Prostate gland (tissue), 2 donors: ENCODE measurements at regions not wholly inside any gene's neighbourhood (a gene's known extent, or its start where the extent isn't known, plus 50 kb on each side); places are given as distances from the start of the nearest gene placed in this dataset.

ENCODE experiments used
- DNase-seq: peaks from one replicate; pipeline ENCODE4 v3.0.0-alpha.2; 2019; ENCODE audit warnings: low spot score
- H3K27ac ChIP-seq, 2 donors: fragments of 200-600 bp; sonication (generic); 2 replicates each; pipeline ENCODE4 v1.5.1; 2017 to 2019
- H3K27me3 ChIP-seq: fragments of 200-600 bp; sonication (generic); replicated peaks from 2 replicates; pipeline ENCODE4 v1.5.1; 2019; ENCODE audit not compliant: insufficient read depth
- H3K36me3 ChIP-seq, 2 donors: fragments of 200-600 bp; sonication (generic); 1 replicate in 1 of 2; 2 replicates in 1 of 2; pipeline versions ENCODE4 v1.5.1 to v1.8.1; 2017 to 2019
- H3K4me1 ChIP-seq: fragments of 200-600 bp; sonication (generic); replicated peaks from 2 replicates; pipeline ENCODE4 v1.5.1; 2019
- H3K4me3 ChIP-seq, 2 donors: fragments of 200-600 bp; sonication (generic); 2 replicates each; pipeline ENCODE4 v1.5.1; 2017 to 2019
- H3K9me3 ChIP-seq: fragments of 200-600 bp; sonication (generic); 2 replicates; pipeline ENCODE4 v1.5.1; 2017
- POLR2A ChIP-seq: fragments of 450-650 bp; IDR thresholded peaks from one replicate; pipeline ENCODE4 v1.6.1; 2016; ENCODE audit warnings: antibody characterized with exemption, mild to moderate bottlenecking
- POLR2AphosphoS5 ChIP-seq: sonication (generic); formaldehyde crosslinking; IDR thresholded peaks from one replicate; pipeline ENCODE4 v1.6.1; 2017; ENCODE audit warnings: antibody characterized with exemption
- WGBS: methylation state at CpG from one replicate; pipeline ENCODE4 v1.1.5; 2018; 5-methylcytosine and 5-hydroxymethylcytosine counted together
- intact Hi-C: fragments of 100-400 bp; cut with DNase I; formaldehyde crosslinking; loops from one replicate; pipeline ENCODE4 v1.14.2; 2022
- TF ChIP-seq, protein P1 (sequence below), 4 experiments: fragments of 200-600 bp in 2 of 4; fragments of 450-650 bp in 2 of 4; sonication (generic) in 2 of 4; IDR thresholded peaks; 1 replicate in 3 of 4; 2 replicates in 1 of 4; pipeline ENCODE4 v1.5.1; 2016 to 2019; ENCODE audit warnings: antibody characterized with exemption in 4 of 4, mild to moderate bottlenecking in 2 of 4, moderate library complexity in 2 of 4

DNA sequence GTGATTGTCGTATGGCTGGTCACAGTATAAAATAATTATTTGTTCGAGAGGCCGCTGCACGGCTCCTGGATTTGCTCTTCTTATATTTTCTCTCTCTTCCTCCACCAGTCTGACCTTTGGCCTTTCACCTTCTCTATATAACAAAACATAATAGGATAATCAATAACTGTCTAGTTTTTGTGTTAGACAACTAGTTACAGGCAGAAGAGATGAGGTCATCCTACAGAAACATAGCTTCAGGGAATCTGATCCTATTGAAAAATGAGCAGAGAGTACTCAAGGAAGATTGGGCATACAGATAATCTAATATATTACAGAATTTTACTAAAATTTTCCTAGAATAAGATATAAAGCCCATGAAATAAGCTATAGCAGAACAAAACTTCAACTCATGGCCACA lies 731.3 kb upstream of the SLC39A10 start:
- no peak for DNase-seq
- H3K36me3 ChIP-seq: no peaks in the 10 kb centered on the region
- no peak for TF ChIP-seq POLR2AphosphoS5
- TF ChIP-seq, protein P1, sequence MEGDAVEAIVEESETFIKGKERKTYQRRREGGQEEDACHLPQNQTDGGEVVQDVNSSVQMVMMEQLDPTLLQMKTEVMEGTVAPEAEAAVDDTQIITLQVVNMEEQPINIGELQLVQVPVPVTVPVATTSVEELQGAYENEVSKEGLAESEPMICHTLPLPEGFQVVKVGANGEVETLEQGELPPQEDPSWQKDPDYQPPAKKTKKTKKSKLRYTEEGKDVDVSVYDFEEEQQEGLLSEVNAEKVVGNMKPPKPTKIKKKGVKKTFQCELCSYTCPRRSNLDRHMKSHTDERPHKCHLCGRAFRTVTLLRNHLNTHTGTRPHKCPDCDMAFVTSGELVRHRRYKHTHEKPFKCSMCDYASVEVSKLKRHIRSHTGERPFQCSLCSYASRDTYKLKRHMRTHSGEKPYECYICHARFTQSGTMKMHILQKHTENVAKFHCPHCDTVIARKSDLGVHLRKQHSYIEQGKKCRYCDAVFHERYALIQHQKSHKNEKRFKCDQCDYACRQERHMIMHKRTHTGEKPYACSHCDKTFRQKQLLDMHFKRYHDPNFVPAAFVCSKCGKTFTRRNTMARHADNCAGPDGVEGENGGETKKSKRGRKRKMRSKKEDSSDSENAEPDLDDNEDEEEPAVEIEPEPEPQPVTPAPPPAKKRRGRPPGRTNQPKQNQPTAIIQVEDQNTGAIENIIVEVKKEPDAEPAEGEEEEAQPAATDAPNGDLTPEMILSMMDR (IDR thresholded peaks at IDR 0.05): no peak
- TF ChIP-seq POLR2A: no peak
- no peaks in the 10 kb centered on the region for H3K4me1 ChIP-seq
- intact Hi-C loops: no loop called here
- no peak overlapping the region for H3K4me3 ChIP-seq
- H3K9me3 ChIP-seq: no peaks in the 10 kb centered on the region
- H3K27ac ChIP-seq: no peak overlapping the region
- WGBS: 81% methylated on average over 4 of the region's 4 CpGs
- H3K27me3 ChIP-seq: no peaks in the 10 kb centered on the region

DNA sequence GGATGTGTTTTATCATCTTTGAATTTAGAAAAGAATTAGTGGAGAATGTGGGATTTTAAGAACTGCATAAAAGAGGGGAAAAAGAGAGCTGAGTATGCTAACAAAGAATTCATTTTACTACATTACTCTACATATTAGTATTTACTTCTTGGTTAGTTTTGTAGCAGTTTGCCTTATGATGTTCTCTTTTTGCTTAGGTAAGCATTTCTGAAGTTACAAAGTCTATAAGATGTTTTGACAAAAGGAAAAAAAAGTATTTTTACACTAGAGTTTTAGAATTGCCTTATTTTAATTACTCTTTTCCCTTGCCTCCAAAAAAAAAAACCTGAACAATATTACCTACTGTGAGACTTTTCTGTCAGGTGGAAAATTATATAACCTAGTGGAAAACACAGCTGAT lies 739.5 kb upstream of the SLC39A10 start:
- TF ChIP-seq POLR2A (no peak), POLR2AphosphoS5 (no peak)
- TF ChIP-seq, protein P1 (IDR thresholded peaks at IDR 0.05): no peak
- Histone ChIP-seq H3K27me3 (no peaks in the 10 kb centered on the region), H3K9me3 (no peaks in the 10 kb centered on the region), H3K36me3 (no peaks in the 10 kb centered on the region), H3K4me1 (no peaks in the 10 kb centered on the region), H3K4me3 (no peak overlapping the region), H3K27ac (no peak overlapping the region)
- intact Hi-C loops: no loop called here
- DNase-seq: no peak

DNA sequence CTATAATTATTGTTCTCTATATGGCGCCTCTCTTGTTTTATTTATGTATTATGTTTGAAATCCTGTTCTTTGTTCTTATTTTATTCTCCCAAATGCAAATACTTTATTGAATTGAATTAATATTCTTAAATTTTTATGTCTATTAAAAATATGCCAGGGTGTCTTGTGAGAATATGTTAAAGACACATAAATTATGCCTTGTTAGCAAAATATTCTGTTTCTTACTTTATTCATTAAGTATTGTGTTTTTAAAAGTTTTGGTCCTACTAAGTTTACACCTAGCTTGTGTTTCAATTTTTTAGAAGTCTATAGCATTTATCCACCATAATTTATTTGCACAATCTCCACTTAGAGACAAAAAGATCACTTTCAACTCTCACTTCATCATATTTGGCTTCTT lies 741.5 kb upstream of the SLC39A10 start:
- Histone ChIP-seq H3K27ac (no peak overlapping the region), H3K4me3 (no peak overlapping the region), H3K4me1 (no peaks in the 10 kb centered on the region), H3K27me3 (no peaks in the 10 kb centered on the region), H3K9me3 (no peaks in the 10 kb centered on the region), H3K36me3 (no peaks in the 10 kb centered on the region)
- no peak for DNase-seq
- TF ChIP-seq POLR2AphosphoS5 (no peak), POLR2A (no peak)
- TF ChIP-seq, protein P1 (IDR thresholded peaks at IDR 0.05): no peak
- 93% methylated on average over 1 of the region's 1 CpG for WGBS
- intact Hi-C loops: no loop called here

DNA sequence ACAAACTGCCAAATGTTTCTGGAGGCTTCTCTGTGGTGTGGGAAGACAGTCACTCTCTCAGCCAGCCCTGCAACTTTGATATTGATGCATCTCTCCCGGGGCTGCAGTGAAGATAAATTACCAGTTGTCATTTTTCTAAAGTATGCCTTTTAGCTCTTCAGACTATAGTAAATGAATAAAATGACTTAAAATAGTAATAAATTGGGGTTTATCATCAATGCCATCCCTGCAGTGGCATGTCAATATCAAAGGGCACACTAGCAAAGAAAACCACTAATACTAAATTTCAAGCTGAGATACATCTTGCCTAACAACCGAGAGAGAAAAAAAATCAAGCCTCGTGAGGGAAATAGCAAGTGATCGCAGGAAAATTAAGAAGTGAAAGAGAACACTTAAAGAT lies 749.5 kb upstream of the SLC39A10 start:
- intact Hi-C loops: no loop called here
- 63% methylated on average over 4 of the region's 4 CpGs for WGBS
- DNase-seq: no peak

DNA sequence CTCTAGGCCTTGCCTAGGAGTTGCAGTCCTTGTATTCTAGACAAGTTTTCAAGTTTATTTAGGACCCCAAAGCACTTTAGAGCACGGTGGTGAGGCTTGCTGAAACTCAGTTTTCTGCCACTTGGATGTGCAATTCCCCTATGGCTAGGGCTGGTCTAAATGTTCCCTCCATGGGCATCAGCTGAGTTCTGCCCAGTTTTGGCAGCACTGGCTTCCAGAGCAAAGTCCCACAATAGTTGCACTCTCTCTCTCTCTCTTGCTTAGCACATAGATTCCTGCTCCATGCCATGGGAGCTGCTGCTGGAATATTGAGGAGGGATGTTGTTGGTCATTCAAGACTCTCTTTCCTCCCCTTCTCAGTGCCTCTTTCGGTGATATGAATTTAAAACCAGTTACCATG lies 760.2 kb upstream of the SLC39A10 start:
- no peaks in the 10 kb centered on the region for H3K36me3 ChIP-seq
- H3K27me3 ChIP-seq: no peaks in the 10 kb centered on the region
- H3K27ac ChIP-seq: no peak overlapping the region
- H3K4me3 ChIP-seq: no peak overlapping the region
- 81% methylated on average over 2 of the region's 2 CpGs for WGBS
- H3K9me3 ChIP-seq: no peaks in the 10 kb centered on the region
- H3K4me1 ChIP-seq: no peaks in the 10 kb centered on the region
- TF ChIP-seq POLR2A (no peak), POLR2AphosphoS5 (no peak)
- TF ChIP-seq, protein P1 (IDR thresholded peaks at IDR 0.05): no peak
- no peak for DNase-seq
- intact Hi-C loops: no loop called here

More for the DNA sequence above, 749.5 kb upstream of the SLC39A10 start:
- H3K9me3 ChIP-seq: no peaks in the 10 kb centered on the region
- H3K36me3 ChIP-seq: no peaks in the 10 kb centered on the region
- H3K4me3 ChIP-seq: no peak overlapping the region
- TF ChIP-seq POLR2AphosphoS5 (no peak), POLR2A (no peak)
- TF ChIP-seq, protein P1 (IDR thresholded peaks at IDR 0.05): no peak
- H3K27me3 ChIP-seq: no peaks in the 10 kb centered on the region
- no peak overlapping the region for H3K27ac ChIP-seq
- no peaks in the 10 kb centered on the region for H3K4me1 ChIP-seq
